MM.1S (cell line): ENCODE measurements at regions not wholly inside any gene's neighbourhood (a gene's known extent, or its start where the extent isn't known, plus 50 kb on each side); places are given as distances from the start of the nearest gene placed in this dataset.

Experiments used
- EZH2phosphoT487 ChIP-seq: fragments of 300-600 bp; sonication (generic); IDR thresholded peaks from 2 replicates; pipeline ENCODE4 v1.6.1; 2018; ENCODE audit warnings: antibody characterized with exemption, low read length
- TF ChIP-seq, protein P1 (sequence below): fragments of 300-600 bp; sonication (generic); IDR thresholded peaks from 2 replicates; pipeline ENCODE4 v1.5.1; 2016; ENCODE audit warnings: antibody characterized with exemption, low read length, mixed read lengths

- TF ChIP-seq, protein P1, sequence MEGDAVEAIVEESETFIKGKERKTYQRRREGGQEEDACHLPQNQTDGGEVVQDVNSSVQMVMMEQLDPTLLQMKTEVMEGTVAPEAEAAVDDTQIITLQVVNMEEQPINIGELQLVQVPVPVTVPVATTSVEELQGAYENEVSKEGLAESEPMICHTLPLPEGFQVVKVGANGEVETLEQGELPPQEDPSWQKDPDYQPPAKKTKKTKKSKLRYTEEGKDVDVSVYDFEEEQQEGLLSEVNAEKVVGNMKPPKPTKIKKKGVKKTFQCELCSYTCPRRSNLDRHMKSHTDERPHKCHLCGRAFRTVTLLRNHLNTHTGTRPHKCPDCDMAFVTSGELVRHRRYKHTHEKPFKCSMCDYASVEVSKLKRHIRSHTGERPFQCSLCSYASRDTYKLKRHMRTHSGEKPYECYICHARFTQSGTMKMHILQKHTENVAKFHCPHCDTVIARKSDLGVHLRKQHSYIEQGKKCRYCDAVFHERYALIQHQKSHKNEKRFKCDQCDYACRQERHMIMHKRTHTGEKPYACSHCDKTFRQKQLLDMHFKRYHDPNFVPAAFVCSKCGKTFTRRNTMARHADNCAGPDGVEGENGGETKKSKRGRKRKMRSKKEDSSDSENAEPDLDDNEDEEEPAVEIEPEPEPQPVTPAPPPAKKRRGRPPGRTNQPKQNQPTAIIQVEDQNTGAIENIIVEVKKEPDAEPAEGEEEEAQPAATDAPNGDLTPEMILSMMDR, result no peak
- TF ChIP-seq EZH2phosphoT487, result no peak
These were observed 183.5 kb upstream of the PRNP start for GRCh38 chr20:4502756-4503155.
